HCT116 (cell line): ENCODE measurements at regions not wholly inside any gene's neighbourhood (a gene's known extent, or its start where the extent isn't known, plus 50 kb on each side); places are given as distances from the start of the nearest gene placed in this dataset.

Source experiments
- ATAC-seq: fragments of 200-7000 bp; cut with Tn5 transposase; 2 replicates; pipeline ENCODE4 v1.9.1; 2020; ENCODE audit warnings: mild to moderate bottlenecking, moderate library complexity
- BruUV-seq: library from RNA; stranded (reverse); fragments of 400-500 nt; replicated peaks from 2 replicates; lab custom pipeline; 2021; lab: Mats Ljungman, UMichigan
- CTCF ChIA-PET: fragments of 300-600 bp; sonication (Branson Sonifier 250); formaldehyde crosslinking; loops from one replicate; lab custom pipeline; 2021; ENCODE audit warnings: antibody characterized with exemption; lab: Charles Lee
- POLR2A ChIA-PET: fragments of 300-600, 350-600 bp; sonication (Branson Sonifier 250); formaldehyde crosslinking; loops from one replicate; lab custom pipeline; 2021; ENCODE audit warnings: antibody characterized with exemption; lab: Charles Lee
- RAD21 ChIA-PET, 2 experiments: fragments of 300-600 bp; sonication (Branson Sonifier 250); formaldehyde crosslinking; loops; one replicate each; lab custom pipeline; 2023; ENCODE audit warnings: low total read pairs in 2 of 2; ENCODE audit not compliant: uncharacterized antibody in 2 of 2, unreplicated experiment in 2 of 2, low non-redundant PET in 1 of 2; lab: Charles Lee
- DNase-seq: peaks from one replicate; pipeline ENCODE4 v3.0.0-alpha.2; 2010; ENCODE audit warnings: low read depth, low spot score
- H2AFZ ChIP-seq: fragments of 200-600 bp; shearing (Covaris generic), sonication (generic); 2 replicates; pipeline ENCODE4 v1.6.1; 2017; ENCODE audit warnings: low read depth, mixed run types, mixed read lengths, antibody characterized with exemption, low read length; ENCODE audit not compliant: poor library complexity, severe bottlenecking
- H3K27ac ChIP-seq: 2 replicates; pipeline ENCODE4 v1.5.1; 2012; ENCODE audit warnings: low read depth, low read length
- H3K27me3 ChIP-seq: fragments of 200-600 bp; sonication (generic); 2 replicates; pipeline ENCODE4 v1.6.1; 2016; ENCODE audit warnings: mixed run types, low read length, mixed read lengths; ENCODE audit not compliant: insufficient read depth
- H3K36me3 ChIP-seq, 2 experiments: fragments of 200-500 bp in 1 of 2; fragments of 200-600 bp in 1 of 2; sonication (Bioruptor generic) in 1 of 2; sonication (generic) in 1 of 2; 2 replicates each; pipeline versions ENCODE4 v1.5.1 to v1.6.1; 2014 to 2016; ENCODE audit warnings: low read length in 2 of 2, inconsistent platforms in 1 of 2, mixed read lengths in 1 of 2, mixed run types in 1 of 2; ENCODE audit not compliant: insufficient read depth in 2 of 2, control insufficient read depth in 1 of 2
- H3K4me1 ChIP-seq, 2 experiments: fragments of 200-600 bp in 1 of 2; sonication (generic) in 1 of 2; 2 replicates each; pipeline versions ENCODE4 v1.5.1 to v1.6.1; 2012 to 2017; ENCODE audit warnings: low read length in 2 of 2, inconsistent platforms in 1 of 2, mild to moderate bottlenecking in 1 of 2, mixed read lengths in 1 of 2, mixed run types in 1 of 2, moderate library complexity in 1 of 2; ENCODE audit not compliant: insufficient read depth in 2 of 2, control insufficient read depth in 1 of 2
- H3K4me2 ChIP-seq: fragments of 200-600 bp; sonication (generic); 2 replicates; pipeline ENCODE4 v1.6.1; 2017; ENCODE audit warnings: mixed run types, low read length, mixed read lengths
- H3K4me3 ChIP-seq, 2 experiments: fragments of 200-600 bp in 1 of 2; sonication (generic) in 1 of 2; replicated peaks in 1 of 2; 2 replicates each; pipeline ENCODE4 v1.5.1; 2011 to 2016; ENCODE audit warnings: low read length in 2 of 2, control low read depth in 1 of 2, low read depth in 1 of 2, mild to moderate bottlenecking in 1 of 2, mixed read lengths in 1 of 2, mixed run types in 1 of 2
- H3K79me2 ChIP-seq: fragments of 200-600 bp; sonication (generic); 2 replicates; pipeline ENCODE4 v1.6.1; 2017; ENCODE audit warnings: mild to moderate bottlenecking, mixed run types, low read length, moderate library complexity, mixed read lengths; ENCODE audit not compliant: insufficient read depth
- H3K9ac ChIP-seq: fragments of 200-600 bp; sonication (generic); 2 replicates; pipeline ENCODE4 v1.6.1; 2016; ENCODE audit warnings: low read length, mixed read lengths
- H3K9me2 ChIP-seq: fragments of 200-600 bp; sonication (generic), shearing (Covaris generic); 2 replicates; pipeline ENCODE4 v1.6.1; 2017; ENCODE audit warnings: mixed run types, mild to moderate bottlenecking, moderate library complexity; ENCODE audit not compliant: insufficient read depth
- H3K9me3 ChIP-seq, 2 experiments: fragments of 200-500 bp in 1 of 2; fragments of 200-600 bp in 1 of 2; sonication (Bioruptor generic) in 1 of 2; sonication (generic) in 1 of 2; 2 replicates each; pipeline ENCODE4 v1.6.1; 2014 to 2017; ENCODE audit warnings: low read length in 2 of 2, mixed read lengths in 2 of 2, inconsistent platforms in 1 of 2, low read depth in 1 of 2, mild to moderate bottlenecking in 1 of 2, mixed run types in 1 of 2, moderate library complexity in 1 of 2; ENCODE audit not compliant: control insufficient read depth in 1 of 2, insufficient read depth in 1 of 2
- H4K20me1 ChIP-seq: fragments of 200-600 bp; sonication (generic), shearing (Covaris generic); 2 replicates; pipeline ENCODE4 v1.6.1; 2017; ENCODE audit warnings: mixed run types, mild to moderate bottlenecking, moderate library complexity; ENCODE audit not compliant: insufficient read depth
- CBX3 ChIP-seq: IDR thresholded peaks from 2 replicates; pipeline ENCODE4 v1.6.1; 2012; ENCODE audit warnings: low read depth
- CEBPB ChIP-seq: IDR thresholded peaks from 2 replicates; pipeline ENCODE4 v1.6.1; 2012; ENCODE audit warnings: low read depth
- EGR1 ChIP-seq: IDR thresholded peaks from 2 replicates; pipeline ENCODE4 v1.6.1; 2012; ENCODE audit warnings: low read depth
- ELF1 ChIP-seq: IDR thresholded peaks from 2 replicates; pipeline ENCODE4 v1.6.1; 2012; ENCODE audit warnings: low read depth, borderline replicate concordance
- EZH2 ChIP-seq: fragments of 200-600 bp; sonication (generic); IDR thresholded peaks from 2 replicates; pipeline ENCODE4 v1.6.1; 2017; ENCODE audit warnings: antibody characterized with exemption, mixed run types
- EZH2phosphoT487 ChIP-seq: fragments of 200-600 bp; IDR thresholded peaks from 2 replicates; pipeline ENCODE4 v1.6.1; 2018; ENCODE audit warnings: antibody characterized with exemption, borderline replicate concordance
- FOSL1 ChIP-seq: IDR thresholded peaks from 2 replicates; pipeline ENCODE4 v1.6.1; 2012; ENCODE audit warnings: low read depth
- JUND ChIP-seq: IDR thresholded peaks from 2 replicates; pipeline ENCODE4 v1.6.1; 2012
- POLR2A ChIP-seq: IDR thresholded peaks from 2 replicates; pipeline ENCODE4 v1.7.0; 2011; ENCODE audit warnings: borderline replicate concordance; ENCODE audit not compliant: insufficient read depth, insufficient read length; ENCODE audit errors: extremely low read depth
- POLR2AphosphoS5 ChIP-seq: IDR thresholded peaks from 2 replicates; pipeline ENCODE4 v1.6.1; 2011; ENCODE audit warnings: mild to moderate bottlenecking, low read depth, low read length, moderate library complexity
- SIN3A ChIP-seq: IDR thresholded peaks from 2 replicates; pipeline ENCODE4 v1.6.1; 2012; ENCODE audit warnings: low read depth
- SP1 ChIP-seq: IDR thresholded peaks from 2 replicates; pipeline ENCODE4 v1.6.1; 2012; ENCODE audit warnings: low read depth
- YY1 ChIP-seq: IDR thresholded peaks from 2 replicates; pipeline ENCODE4 v1.6.1; 2011; ENCODE audit warnings: low read length, low read depth, moderate library complexity, mild to moderate bottlenecking; ENCODE audit not compliant: insufficient replicate concordance; ENCODE audit errors: extremely low read depth
- ZFX ChIP-seq: fragments of 450-650 bp; IDR thresholded peaks from 2 replicates; pipeline ENCODE4 v1.6.1; 2017
- ZNF274 ChIP-seq: fragments of 200-500 bp; sonication (Bioruptor generic); IDR thresholded peaks from 2 replicates; pipeline ENCODE4 v1.6.1; 2014; ENCODE audit warnings: mild to moderate bottlenecking, low read depth, low read length, inconsistent platforms
- intact Hi-C: fragments of 100-400 bp; cut with micrococcal nuclease; formaldehyde crosslinking; loops from 2 replicates; pipeline ENCODE4 v1.10.0; 2022
- TF ChIP-seq, protein P1 (sequence below): IDR thresholded peaks from 2 replicates; pipeline ENCODE4 v1.6.1; 2012; ENCODE audit warnings: low read depth
- TF ChIP-seq, protein P2 (sequence below): IDR thresholded peaks from 2 replicates; pipeline ENCODE4 v1.6.1; 2012
- TF ChIP-seq, protein P3 (sequence below): IDR thresholded peaks from 2 replicates; pipeline ENCODE4 v1.6.1; 2011; ENCODE audit warnings: mild to moderate bottlenecking, low read length, moderate library complexity; ENCODE audit not compliant: insufficient replicate concordance; ENCODE audit errors: extremely low read depth
- TF ChIP-seq, protein P4 (sequence below), 3 experiments: fragments of 200-600 bp in 1 of 3; sonication (generic) in 1 of 3; IDR thresholded peaks in 2 of 3; conservative IDR thresholded peaks in 1 of 3; 2 replicates each; pipeline ENCODE4 v1.5.1; 2012 to 2017; ENCODE audit warnings: low read depth in 2 of 3, low read length in 2 of 3, antibody characterized with exemption in 1 of 3, borderline replicate concordance in 1 of 3, control low read depth in 1 of 3, mild to moderate bottlenecking in 1 of 3, mixed read lengths in 1 of 3, mixed run types in 1 of 3, moderate library complexity in 1 of 3; ENCODE audit not compliant: insufficient read depth in 1 of 3

DNA sequence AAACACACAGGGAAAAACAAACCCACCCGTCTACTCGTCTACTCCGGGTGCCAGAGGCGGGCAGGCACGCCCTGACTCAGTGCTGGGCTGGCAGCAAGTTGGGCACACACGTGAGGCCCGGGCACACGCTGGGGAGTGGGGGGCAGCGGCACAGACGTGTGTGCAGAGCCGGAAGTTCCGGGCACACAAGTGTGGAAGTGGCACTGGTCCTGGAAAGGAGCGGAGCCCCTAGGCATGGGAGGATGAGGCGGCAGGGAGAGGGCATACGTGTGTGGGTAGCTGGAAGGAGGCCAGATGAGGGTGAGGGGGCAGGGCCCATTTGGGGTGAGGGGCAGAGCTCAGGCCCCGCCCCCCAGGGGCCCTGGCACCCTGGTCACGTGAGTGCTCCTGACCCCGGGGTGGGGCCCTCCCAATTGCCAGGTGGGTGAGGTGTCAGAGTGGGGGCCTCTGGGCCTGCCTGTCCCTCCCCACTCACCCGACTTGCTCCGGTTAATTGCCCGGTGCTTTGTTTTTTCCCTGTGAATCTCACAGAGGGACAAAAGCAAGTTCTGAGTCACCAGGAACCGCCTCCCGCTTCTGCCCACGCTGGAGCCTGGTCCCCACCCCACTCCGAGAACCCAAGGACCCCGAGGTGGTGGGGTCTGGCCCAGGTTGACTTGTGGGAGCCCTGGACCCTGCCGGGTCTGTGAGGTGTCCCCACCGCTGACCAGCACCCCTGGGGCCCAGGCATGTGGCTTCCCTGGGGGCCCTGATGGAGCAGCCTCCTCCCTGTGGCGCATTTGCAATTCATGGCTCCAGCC, 104.8 kb upstream of the CASZ1 start:
- TF ChIP-seq CBX3 = no peak
- TF ChIP-seq POLR2A = no peak
- no peak for TF ChIP-seq ZNF274
- TF ChIP-seq, protein P1, sequence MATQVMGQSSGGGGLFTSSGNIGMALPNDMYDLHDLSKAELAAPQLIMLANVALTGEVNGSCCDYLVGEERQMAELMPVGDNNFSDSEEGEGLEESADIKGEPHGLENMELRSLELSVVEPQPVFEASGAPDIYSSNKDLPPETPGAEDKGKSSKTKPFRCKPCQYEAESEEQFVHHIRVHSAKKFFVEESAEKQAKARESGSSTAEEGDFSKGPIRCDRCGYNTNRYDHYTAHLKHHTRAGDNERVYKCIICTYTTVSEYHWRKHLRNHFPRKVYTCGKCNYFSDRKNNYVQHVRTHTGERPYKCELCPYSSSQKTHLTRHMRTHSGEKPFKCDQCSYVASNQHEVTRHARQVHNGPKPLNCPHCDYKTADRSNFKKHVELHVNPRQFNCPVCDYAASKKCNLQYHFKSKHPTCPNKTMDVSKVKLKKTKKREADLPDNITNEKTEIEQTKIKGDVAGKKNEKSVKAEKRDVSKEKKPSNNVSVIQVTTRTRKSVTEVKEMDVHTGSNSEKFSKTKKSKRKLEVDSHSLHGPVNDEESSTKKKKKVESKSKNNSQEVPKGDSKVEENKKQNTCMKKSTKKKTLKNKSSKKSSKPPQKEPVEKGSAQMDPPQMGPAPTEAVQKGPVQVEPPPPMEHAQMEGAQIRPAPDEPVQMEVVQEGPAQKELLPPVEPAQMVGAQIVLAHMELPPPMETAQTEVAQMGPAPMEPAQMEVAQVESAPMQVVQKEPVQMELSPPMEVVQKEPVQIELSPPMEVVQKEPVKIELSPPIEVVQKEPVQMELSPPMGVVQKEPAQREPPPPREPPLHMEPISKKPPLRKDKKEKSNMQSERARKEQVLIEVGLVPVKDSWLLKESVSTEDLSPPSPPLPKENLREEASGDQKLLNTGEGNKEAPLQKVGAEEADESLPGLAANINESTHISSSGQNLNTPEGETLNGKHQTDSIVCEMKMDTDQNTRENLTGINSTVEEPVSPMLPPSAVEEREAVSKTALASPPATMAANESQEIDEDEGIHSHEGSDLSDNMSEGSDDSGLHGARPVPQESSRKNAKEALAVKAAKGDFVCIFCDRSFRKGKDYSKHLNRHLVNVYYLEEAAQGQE = no peak
- no peak for TF ChIP-seq YY1
- TF ChIP-seq POLR2AphosphoS5 = peak; percentile 63
- TF ChIP-seq, protein P2, sequence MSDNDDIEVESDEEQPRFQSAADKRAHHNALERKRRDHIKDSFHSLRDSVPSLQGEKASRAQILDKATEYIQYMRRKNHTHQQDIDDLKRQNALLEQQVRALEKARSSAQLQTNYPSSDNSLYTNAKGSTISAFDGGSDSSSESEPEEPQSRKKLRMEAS = peak; percentile 75
- TF ChIP-seq EZH2 = no peak
- TF ChIP-seq, protein P3, sequence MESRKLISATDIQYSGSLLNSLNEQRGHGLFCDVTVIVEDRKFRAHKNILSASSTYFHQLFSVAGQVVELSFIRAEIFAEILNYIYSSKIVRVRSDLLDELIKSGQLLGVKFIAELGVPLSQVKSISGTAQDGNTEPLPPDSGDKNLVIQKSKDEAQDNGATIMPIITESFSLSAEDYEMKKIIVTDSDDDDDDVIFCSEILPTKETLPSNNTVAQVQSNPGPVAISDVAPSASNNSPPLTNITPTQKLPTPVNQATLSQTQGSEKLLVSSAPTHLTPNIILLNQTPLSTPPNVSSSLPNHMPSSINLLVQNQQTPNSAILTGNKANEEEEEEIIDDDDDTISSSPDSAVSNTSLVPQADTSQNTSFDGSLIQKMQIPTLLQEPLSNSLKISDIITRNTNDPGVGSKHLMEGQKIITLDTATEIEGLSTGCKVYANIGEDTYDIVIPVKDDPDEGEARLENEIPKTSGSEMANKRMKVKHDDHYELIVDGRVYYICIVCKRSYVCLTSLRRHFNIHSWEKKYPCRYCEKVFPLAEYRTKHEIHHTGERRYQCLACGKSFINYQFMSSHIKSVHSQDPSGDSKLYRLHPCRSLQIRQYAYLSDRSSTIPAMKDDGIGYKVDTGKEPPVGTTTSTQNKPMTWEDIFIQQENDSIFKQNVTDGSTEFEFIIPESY = no peak
- TF ChIP-seq, protein P4, sequence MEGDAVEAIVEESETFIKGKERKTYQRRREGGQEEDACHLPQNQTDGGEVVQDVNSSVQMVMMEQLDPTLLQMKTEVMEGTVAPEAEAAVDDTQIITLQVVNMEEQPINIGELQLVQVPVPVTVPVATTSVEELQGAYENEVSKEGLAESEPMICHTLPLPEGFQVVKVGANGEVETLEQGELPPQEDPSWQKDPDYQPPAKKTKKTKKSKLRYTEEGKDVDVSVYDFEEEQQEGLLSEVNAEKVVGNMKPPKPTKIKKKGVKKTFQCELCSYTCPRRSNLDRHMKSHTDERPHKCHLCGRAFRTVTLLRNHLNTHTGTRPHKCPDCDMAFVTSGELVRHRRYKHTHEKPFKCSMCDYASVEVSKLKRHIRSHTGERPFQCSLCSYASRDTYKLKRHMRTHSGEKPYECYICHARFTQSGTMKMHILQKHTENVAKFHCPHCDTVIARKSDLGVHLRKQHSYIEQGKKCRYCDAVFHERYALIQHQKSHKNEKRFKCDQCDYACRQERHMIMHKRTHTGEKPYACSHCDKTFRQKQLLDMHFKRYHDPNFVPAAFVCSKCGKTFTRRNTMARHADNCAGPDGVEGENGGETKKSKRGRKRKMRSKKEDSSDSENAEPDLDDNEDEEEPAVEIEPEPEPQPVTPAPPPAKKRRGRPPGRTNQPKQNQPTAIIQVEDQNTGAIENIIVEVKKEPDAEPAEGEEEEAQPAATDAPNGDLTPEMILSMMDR (IDR thresholded peaks at IDR 0.05 in 2 of 3, conservative IDR thresholded peaks at IDR 0.05 in 1 of 3; ENCODE audit: borderline replicate concordance in 1 of 3, insufficient read depth in 1 of 3, low read depth in 2 of 3, low read length in 2 of 3) = no peak
- no peak for TF ChIP-seq ELF1
- TF ChIP-seq SP1 = no peak; the same call in 1 of the 2 replicates
- no peak for TF ChIP-seq JUND
- peak; percentile 85 for TF ChIP-seq EGR1
- no peak for TF ChIP-seq CEBPB
- TF ChIP-seq SIN3A = no peak
- TF ChIP-seq FOSL1 = no peak; the same call in 1 of the 2 replicates
- no peak for TF ChIP-seq ZFX
- TF ChIP-seq EZH2phosphoT487 = no peak
- ChIA-PET RAD21 (no interaction called here), CTCF (interaction anchor here (1.2 to 2.0 kb wide), 3 partner anchors 9 to 12 kb away, joined by 3 to 10 read pairs (median 6); no protein-coding TSS in a partner anchor), POLR2A (interaction anchor here (1.2 kb wide), 2 partner anchors 11 to 17 kb away, joined by 4 to 6 read pairs; no protein-coding TSS in a partner anchor)
- no peak for DNase-seq
- no peaks in the 10 kb centered on the region for H3K9me2 ChIP-seq
- H2AFZ ChIP-seq = peak overlapping the region; percentile 58
- H3K36me3 ChIP-seq = no peaks in the 10 kb centered on the region
- intact Hi-C loops = no loop called here
- H4K20me1 ChIP-seq = no peaks in the 10 kb centered on the region
- H3K9me3 ChIP-seq = no peaks in the 10 kb centered on the region
- no TSS peak for BruUV-seq
- H3K79me2 ChIP-seq = no peaks in the 10 kb centered on the region
- H3K9ac ChIP-seq = peak overlapping the region; percentile 51
- peak; percentile 67 for ATAC-seq
- H3K27ac ChIP-seq = peak overlapping the region; percentile 58
- peaks cover 22 to 46% of the 10 kb centered on the region in 2 experiments; a peak in 3 of 4 replicates for H3K4me1 ChIP-seq
- H3K4me2 ChIP-seq = peak overlapping the region; percentile 87
- no peaks in the 10 kb centered on the region for H3K27me3 ChIP-seq
- peak overlapping the region; percentile 38 to 54 for H3K4me3 ChIP-seq
